Activated T-helper 17 cell treated with anti-CD3 and anti-CD28 coated beads, Interleukin-2, amount 50 U/mL, for 72 hours (primary cell): ENCODE measurements at regions not wholly inside any gene's neighbourhood (a gene's known extent, or its start where the extent isn't known, plus 50 kb on each side); places are given as distances from the start of the nearest gene placed in this dataset.

Source experiments
- ATAC-seq: fragments of 150-1000 bp; cut with Tn5 transposase; replicated peaks from 2 replicates; pipeline ENCODE4 v1.10.0; 2021; ENCODE audit warnings: mild to moderate bottlenecking, moderate library complexity
- H3K27ac Mint-ChIP-seq: one replicate; pipeline ENCODE4 v1.8.0; 2022; ENCODE audit warnings: mixed read lengths
- H3K27me3 Mint-ChIP-seq: one replicate; pipeline ENCODE4 v1.8.0; 2022; ENCODE audit warnings: mixed read lengths
- H3K36me3 Mint-ChIP-seq: one replicate; pipeline ENCODE4 v1.8.0; 2022; ENCODE audit warnings: low read depth, mild to moderate bottlenecking, mixed read lengths
- H3K4me1 Mint-ChIP-seq: one replicate; pipeline ENCODE4 v1.8.0; 2022; ENCODE audit warnings: mixed read lengths
- H3K4me3 Mint-ChIP-seq: one replicate; pipeline ENCODE4 v1.8.0; 2022; ENCODE audit warnings: mild to moderate bottlenecking, mixed read lengths
- H3K9me3 Mint-ChIP-seq: one replicate; pipeline ENCODE4 v1.8.0; 2022; ENCODE audit warnings: mixed read lengths

- no peaks in the 10 kb centered on the region for H3K4me1 Mint-ChIP-seq
- H3K9me3 Mint-ChIP-seq, result no peaks in the 10 kb centered on the region
- H3K4me3 Mint-ChIP-seq, result no peak overlapping the region
- no peak for ATAC-seq
- H3K36me3 Mint-ChIP-seq, result no peaks in the 10 kb centered on the region
- no peaks in the 10 kb centered on the region for H3K27me3 Mint-ChIP-seq
- no peak overlapping the region for H3K27ac Mint-ChIP-seq
Measured at GRCh38 chr9:32837551-32838058, 54.3 kb downstream of the TMEM215 start.

DNA sequence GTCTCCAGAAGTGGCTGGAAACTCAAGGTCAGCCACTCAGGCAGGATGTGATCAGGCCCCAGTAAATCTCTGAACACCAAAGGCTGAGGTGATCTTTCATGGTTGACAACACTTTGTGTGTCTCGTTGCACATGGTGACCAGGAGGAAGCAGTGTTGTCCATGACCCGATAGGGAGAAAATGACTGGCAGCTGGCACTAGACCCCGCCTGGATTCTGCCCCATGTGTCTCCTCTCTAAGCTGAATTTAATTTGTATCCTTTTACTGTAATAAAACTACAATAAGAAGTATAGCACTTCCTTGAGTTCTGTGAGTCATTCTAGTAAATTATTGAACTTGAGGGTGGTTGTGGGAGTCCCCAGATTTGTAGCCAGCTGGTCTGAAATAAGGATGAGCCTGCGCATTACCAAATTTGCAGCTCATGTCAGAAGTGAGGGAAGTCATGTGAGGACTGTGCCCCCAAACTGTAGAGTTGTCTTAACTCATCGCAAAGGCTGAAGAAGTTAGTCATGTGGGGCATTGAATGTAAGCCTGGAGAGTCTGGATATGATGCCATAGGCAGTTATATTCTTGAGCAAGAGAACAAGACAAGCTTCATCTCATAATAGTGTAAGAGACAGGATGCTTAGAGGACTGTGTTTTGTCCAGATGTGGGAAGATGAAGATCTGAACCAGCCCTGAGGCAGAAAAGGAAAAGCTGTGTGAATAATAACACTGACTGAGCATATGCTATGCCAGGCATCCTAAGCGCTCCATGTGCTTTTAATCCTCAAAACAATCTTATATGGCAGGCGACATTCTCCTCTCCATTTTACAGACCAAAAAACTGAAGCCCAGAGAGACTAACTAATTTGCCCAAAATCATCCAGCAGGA lies 55.9 kb downstream of the TMEM215 start:
- Mint-ChIP-seq H3K27me3 (peaks cover 3% of the 10 kb centered on the region), H3K27ac (no peak overlapping the region), H3K36me3 (no peaks in the 10 kb centered on the region), H3K9me3 (no peaks in the 10 kb centered on the region), H3K4me1 (no peaks in the 10 kb centered on the region), H3K4me3 (no peak overlapping the region)
- ATAC-seq, result no peak

GRCh38 chr9:32841314-32841713 lies 58.0 kb downstream of the TMEM215 start:
- no peak overlapping the region for H3K27ac Mint-ChIP-seq
- no peaks in the 10 kb centered on the region for H3K4me1 Mint-ChIP-seq
- ATAC-seq, result no peak
- H3K36me3 Mint-ChIP-seq, result no peaks in the 10 kb centered on the region
- peaks cover 7% of the 10 kb centered on the region for H3K27me3 Mint-ChIP-seq
- no peaks in the 10 kb centered on the region for H3K9me3 Mint-ChIP-seq
- H3K4me3 Mint-ChIP-seq, result no peak overlapping the region

DNA sequence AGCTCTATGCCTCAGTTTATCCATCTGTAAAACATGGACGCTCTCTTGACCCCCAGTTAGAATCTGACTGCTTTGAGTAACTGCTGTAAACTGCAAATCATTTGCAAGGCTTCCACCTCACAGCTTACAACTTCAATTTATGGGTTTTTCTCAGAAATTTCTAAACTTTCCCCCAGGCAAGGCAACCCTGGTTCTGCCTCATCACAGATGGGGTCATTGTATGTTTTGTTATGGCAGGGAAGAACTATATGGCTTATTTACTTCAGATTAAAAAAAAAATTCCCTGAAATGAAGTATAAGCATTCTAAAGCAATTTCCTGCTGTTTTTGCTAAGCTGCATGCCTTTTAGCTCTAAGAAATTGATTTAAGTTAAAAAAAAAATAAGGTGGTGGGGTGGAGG lies 60.0 kb downstream of the TMEM215 start:
- no peaks in the 10 kb centered on the region for H3K9me3 Mint-ChIP-seq
- H3K4me3 Mint-ChIP-seq, result no peak overlapping the region
- ATAC-seq, result no peak
- no peaks in the 10 kb centered on the region for H3K4me1 Mint-ChIP-seq
- H3K27me3 Mint-ChIP-seq, result peaks cover 9% of the 10 kb centered on the region
- no peaks in the 10 kb centered on the region for H3K36me3 Mint-ChIP-seq
- H3K27ac Mint-ChIP-seq, result no peak overlapping the region

DNA sequence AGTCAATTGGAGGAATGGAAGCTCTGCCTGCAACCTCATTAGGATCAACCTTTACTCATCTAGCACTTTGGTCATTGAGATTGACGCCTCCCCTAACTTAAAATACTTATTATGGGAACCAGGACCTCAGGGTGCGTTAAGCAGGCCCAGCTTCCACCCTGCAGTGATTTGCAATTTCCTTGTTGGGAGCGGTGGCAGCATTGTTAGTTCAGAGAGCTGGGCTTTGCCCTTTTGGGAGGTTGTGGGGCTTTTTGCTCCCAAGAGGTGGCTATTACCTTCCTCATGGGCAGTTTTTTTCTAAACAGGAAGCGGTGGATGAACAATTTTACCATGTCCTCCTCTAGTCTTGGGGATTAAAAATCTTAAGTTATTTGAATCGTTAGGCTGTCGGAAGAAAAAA lies 60.9 kb downstream of the TMEM215 start:
- no peak for ATAC-seq

GRCh38 chr9:32854271-32854670 lies 70.9 kb downstream of the TMEM215 start:
- no peaks in the 10 kb centered on the region for H3K36me3 Mint-ChIP-seq
- no peak overlapping the region for H3K27ac Mint-ChIP-seq
- no peak for ATAC-seq
- no peak overlapping the region for H3K4me3 Mint-ChIP-seq
- peaks cover 3% of the 10 kb centered on the region for H3K27me3 Mint-ChIP-seq
- no peaks in the 10 kb centered on the region for H3K9me3 Mint-ChIP-seq
- H3K4me1 Mint-ChIP-seq, result no peaks in the 10 kb centered on the region

More for the DNA sequence above, 60.9 kb downstream of the TMEM215 start:
- Mint-ChIP-seq H3K4me1 (no peaks in the 10 kb centered on the region), H3K27me3 (peaks cover 15% of the 10 kb centered on the region), H3K4me3 (no peak overlapping the region), H3K36me3 (no peaks in the 10 kb centered on the region), H3K27ac (no peak overlapping the region), H3K9me3 (no peaks in the 10 kb centered on the region)

DNA sequence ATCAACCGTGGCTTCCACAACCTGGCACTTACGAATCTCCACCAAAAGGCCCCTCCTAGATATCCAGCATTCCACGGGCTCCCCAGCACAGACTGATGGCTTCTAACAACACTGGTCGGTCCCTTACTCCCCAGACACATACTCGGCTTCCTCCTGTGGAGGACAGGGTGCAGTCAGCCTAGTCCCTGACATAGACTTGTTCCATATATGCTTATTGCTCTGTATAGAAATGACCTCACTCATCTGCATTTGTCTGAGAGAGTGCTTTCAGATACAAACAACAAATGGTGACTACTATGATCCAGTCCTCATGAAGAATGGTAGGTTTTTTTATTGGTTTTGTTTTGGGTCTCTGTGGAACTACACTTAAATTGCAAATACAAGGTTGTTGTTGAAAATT lies 72.4 kb downstream of the TMEM215 start:
- H3K4me3 Mint-ChIP-seq, result no peak overlapping the region
- no peaks in the 10 kb centered on the region for H3K4me1 Mint-ChIP-seq
- H3K36me3 Mint-ChIP-seq, result no peaks in the 10 kb centered on the region
- ATAC-seq, result no peak
- H3K27ac Mint-ChIP-seq, result no peak overlapping the region
- H3K9me3 Mint-ChIP-seq, result no peaks in the 10 kb centered on the region
- H3K27me3 Mint-ChIP-seq, result peaks cover 9% of the 10 kb centered on the region

- H3K4me3 Mint-ChIP-seq, result no peak overlapping the region
Measured at GRCh38 chr9:32863291-32863690, 80.0 kb downstream of the TMEM215 start.

GRCh38 chr9:32864971-32865370 lies 81.6 kb downstream of the TMEM215 start:
- ATAC-seq, result no peak
- Mint-ChIP-seq H3K27ac (no peak overlapping the region), H3K36me3 (no peaks in the 10 kb centered on the region), H3K9me3 (no peaks in the 10 kb centered on the region), H3K4me3 (no peak overlapping the region), H3K27me3 (peaks cover 5% of the 10 kb centered on the region), H3K4me1 (peaks cover 5% of the 10 kb centered on the region)

More at GRCh38 chr9:32863291-32863690, 80.0 kb downstream of the TMEM215 start:
- no peak overlapping the region for H3K27ac Mint-ChIP-seq
- ATAC-seq, result no peak
- no peaks in the 10 kb centered on the region for H3K36me3 Mint-ChIP-seq
- H3K9me3 Mint-ChIP-seq, result no peaks in the 10 kb centered on the region
- peaks cover 14% of the 10 kb centered on the region for H3K27me3 Mint-ChIP-seq
- H3K4me1 Mint-ChIP-seq, result peaks cover 5% of the 10 kb centered on the region

- H3K27ac Mint-ChIP-seq, result no peak overlapping the region
- peaks cover 5% of the 10 kb centered on the region for H3K4me1 Mint-ChIP-seq
- H3K27me3 Mint-ChIP-seq, result peaks cover 5% of the 10 kb centered on the region
- no peak overlapping the region for H3K4me3 Mint-ChIP-seq
- H3K9me3 Mint-ChIP-seq, result no peaks in the 10 kb centered on the region
- H3K36me3 Mint-ChIP-seq, result no peaks in the 10 kb centered on the region
- peak; percentile 72 for ATAC-seq
Measured at GRCh38 chr9:32866273-32866672, 82.9 kb downstream of the TMEM215 start.

DNA sequence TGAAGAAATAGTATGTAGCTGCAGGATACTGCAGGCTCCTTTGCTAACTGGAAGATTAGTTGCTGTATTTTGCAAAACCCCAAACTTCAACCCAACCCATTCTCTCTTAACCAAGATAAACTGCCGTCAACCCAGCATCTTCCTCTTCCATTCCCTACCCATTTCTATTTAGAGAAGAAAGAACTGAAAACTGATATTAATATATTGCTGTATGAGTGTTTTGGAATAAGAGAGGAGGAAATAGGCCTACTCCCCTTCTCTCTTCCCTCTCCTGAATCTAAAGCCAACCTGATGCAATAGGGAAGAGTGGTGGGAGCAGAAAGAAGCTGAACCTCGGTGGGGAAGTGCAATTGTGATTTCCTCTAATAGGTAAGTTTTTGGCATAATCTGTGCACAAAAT lies 83.7 kb downstream of the TMEM215 start:
- Mint-ChIP-seq H3K4me1 (peaks cover 5% of the 10 kb centered on the region), H3K4me3 (no peak overlapping the region)

GRCh38 chr9:32867601-32868204 lies 84.4 kb downstream of the TMEM215 start:
- no peak for ATAC-seq
- H3K36me3 Mint-ChIP-seq, result no peaks in the 10 kb centered on the region
- peaks cover 5% of the 10 kb centered on the region for H3K4me1 Mint-ChIP-seq
- H3K27ac Mint-ChIP-seq, result no peak overlapping the region
- H3K9me3 Mint-ChIP-seq, result no peaks in the 10 kb centered on the region
- peaks cover 5% of the 10 kb centered on the region for H3K27me3 Mint-ChIP-seq
- H3K4me3 Mint-ChIP-seq, result no peak overlapping the region

More for the DNA sequence above, 83.7 kb downstream of the TMEM215 start:
- ATAC-seq, result no peak
- no peak overlapping the region for H3K27ac Mint-ChIP-seq
- H3K36me3 Mint-ChIP-seq, result no peaks in the 10 kb centered on the region
- H3K9me3 Mint-ChIP-seq, result no peaks in the 10 kb centered on the region
- peaks cover 5% of the 10 kb centered on the region for H3K27me3 Mint-ChIP-seq

DNA sequence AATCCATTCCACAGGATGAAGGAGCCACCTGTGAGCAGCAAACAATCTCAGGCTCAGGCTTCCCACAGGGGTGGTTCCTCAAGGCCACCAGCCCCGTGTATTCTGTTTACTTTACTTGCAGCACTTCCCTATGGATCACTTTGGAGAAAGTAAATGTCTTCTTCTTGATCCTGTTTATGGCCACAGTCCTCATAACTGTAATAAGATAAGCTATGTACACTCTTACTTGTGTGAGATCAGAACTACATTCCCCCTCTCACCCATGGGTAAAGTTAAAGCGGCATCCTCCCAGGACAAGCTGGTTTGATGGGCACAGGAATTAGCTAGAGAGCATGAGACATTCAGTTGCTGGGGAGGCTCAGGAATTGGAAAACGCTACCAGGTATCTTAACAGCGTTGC lies 86.1 kb downstream of the TMEM215 start:
- Mint-ChIP-seq H3K27me3 (peaks cover 5% of the 10 kb centered on the region), H3K27ac (no peak overlapping the region), H3K4me1 (peaks cover 5% of the 10 kb centered on the region), H3K4me3 (no peak overlapping the region), H3K9me3 (no peaks in the 10 kb centered on the region), H3K36me3 (no peaks in the 10 kb centered on the region)
- ATAC-seq, result no peak

- no peak for ATAC-seq
- H3K27ac Mint-ChIP-seq, result no peak overlapping the region
- no peak overlapping the region for H3K4me3 Mint-ChIP-seq
- no peaks in the 10 kb centered on the region for H3K36me3 Mint-ChIP-seq
- H3K9me3 Mint-ChIP-seq, result no peaks in the 10 kb centered on the region
- H3K27me3 Mint-ChIP-seq, result peaks cover 8% of the 10 kb centered on the region
- H3K4me1 Mint-ChIP-seq, result no peaks in the 10 kb centered on the region
Measured at GRCh38 chr9:32873131-32873530, 89.8 kb downstream of the TMEM215 start.

GRCh38 chr9:32873553-32873952 lies 90.2 kb downstream of the TMEM215 start:
- Mint-ChIP-seq H3K4me3 (no peak overlapping the region), H3K9me3 (no peaks in the 10 kb centered on the region), H3K4me1 (no peaks in the 10 kb centered on the region), H3K36me3 (no peaks in the 10 kb centered on the region), H3K27me3 (peaks cover 8% of the 10 kb centered on the region), H3K27ac (no peak overlapping the region)
- no peak for ATAC-seq
